EH (cell line): ENCODE measurements at regions not wholly inside any gene's neighbourhood (a gene's known extent, or its start where the extent isn't known, plus 50 kb on each side); places are given as distances from the start of the nearest gene placed in this dataset.

Experiments used
- DNase-seq: peaks from one replicate; pipeline ENCODE4 v3.0.0-alpha.2; 2015; ENCODE audit warnings: low read depth

DNA sequence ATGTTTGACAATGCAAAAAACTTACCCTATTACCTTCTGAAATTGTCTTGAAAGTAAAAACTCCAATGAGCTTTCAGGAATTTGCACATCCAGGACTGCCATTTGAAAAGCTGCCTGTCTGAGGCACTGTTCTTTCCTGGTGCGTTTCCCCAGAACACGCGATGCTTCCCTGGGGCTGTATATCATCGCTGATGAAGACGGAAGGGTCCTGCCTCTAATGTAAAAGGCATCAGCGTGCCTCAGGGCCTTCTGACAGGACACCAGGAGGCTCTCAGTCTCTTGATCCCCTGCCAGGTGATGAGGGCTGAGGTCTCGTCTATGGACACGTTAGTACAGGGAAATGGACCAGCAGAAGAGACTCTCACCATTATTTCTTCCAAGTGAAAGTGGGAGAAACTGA, 296.8 kb downstream of the EFNB2 start:
- DNase-seq: no peak

DNA sequence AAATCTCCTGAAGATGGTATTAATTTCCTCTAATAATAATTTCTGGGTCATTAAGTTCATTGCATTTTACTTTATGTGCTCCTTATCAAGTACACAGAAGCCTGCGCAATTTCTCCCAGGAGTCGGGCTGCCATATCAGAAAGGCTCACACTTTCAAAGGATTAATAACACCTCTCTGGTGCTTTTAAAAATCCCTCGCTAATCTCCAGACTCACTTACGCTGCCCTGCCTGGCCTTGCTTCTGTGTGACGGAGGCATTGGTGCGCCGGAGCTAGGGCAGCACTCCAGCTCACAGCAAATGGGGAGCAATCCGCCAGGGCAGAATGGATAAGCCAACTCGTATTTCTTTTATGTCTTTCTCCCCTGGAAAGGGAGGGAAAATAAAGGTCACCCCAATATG, 300.8 kb downstream of the EFNB2 start:
- DNase-seq: no peak

DNA sequence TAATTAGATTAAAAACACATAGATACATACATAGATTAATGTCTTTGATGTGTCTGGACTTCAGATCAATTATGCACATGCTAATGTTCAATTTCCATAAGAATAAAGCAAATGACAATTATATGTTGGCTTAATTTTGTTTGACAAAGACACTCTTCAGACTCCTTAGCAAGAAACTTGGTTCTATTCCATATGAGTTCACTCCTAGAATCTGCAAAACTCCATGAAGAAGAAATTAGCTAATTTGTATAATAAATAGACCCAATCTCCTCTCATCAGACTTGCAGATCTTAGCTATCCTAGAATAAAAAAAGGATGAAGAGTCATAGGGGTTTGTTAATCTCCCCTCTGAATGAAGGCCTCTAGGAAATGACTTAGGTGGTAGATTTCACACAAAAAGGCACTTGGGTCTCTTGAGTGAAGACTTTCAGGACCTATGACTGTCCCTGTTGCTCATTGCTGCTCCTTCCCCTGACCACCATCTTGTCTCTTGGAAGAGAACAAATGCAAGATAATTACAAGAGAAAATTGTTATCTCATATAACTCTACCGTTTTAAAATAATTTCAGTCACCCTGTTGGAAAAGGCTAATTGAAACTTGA, 302.2 kb downstream of the EFNB2 start:
- DNase-seq: no peak

DNA sequence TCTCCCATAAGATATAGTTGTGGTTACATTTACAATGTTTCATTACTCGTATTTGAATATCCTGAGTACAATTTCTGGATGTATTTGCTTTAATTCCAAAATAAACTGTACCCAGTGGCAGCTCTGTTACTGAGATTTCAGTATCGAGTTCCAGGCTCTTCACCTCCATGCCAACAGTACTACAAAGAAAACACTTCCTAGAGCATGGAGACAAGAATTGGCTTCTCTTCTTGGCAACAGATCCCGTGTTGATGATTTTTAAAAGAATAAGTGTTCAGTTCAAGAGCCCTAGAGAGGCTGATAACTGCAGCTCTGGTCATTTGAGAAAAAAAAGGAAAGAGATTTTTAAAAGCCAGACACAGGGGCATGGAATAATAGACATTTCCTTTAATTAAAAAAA, 302.8 kb downstream of the EFNB2 start:
- no peak for DNase-seq

DNA sequence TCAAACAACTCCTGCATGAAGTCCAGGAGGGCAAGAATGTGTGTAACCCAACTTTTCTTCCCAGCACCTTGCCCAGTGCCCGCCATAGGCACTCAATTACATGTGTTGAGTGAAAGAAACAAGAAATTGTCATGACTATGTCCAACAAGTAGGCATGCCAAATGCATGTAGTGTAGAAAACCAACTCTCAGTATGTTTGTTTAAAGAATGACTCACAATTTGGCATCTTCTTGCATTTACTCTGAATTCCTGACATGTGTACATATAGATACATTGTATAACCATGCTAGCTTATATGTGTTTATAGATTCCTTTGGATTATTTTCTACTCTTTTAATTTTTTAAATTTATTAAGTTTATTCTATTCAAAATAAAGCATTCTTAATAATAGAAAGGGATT, 305.0 kb downstream of the EFNB2 start:
- DNase-seq: peak; percentile 72

DNA sequence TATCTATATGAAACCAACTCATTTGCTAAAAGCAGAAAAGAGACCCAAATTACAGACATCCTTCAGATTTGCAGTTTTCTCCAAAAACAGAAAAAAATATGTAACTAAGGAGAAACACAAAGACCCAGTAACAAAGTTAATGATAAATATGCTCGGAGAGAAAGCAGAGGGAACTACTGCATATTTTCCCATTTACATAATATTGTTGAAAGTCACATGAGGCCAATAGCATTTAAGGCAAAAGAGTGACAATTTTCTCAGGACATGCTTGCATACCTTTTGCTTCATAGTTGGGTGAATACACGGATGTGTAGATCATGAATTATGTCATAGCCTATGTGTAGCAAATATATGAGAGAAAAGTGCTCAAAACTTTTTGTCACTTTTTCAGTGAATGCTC, 310.3 kb downstream of the EFNB2 start:
- no peak for DNase-seq

DNA sequence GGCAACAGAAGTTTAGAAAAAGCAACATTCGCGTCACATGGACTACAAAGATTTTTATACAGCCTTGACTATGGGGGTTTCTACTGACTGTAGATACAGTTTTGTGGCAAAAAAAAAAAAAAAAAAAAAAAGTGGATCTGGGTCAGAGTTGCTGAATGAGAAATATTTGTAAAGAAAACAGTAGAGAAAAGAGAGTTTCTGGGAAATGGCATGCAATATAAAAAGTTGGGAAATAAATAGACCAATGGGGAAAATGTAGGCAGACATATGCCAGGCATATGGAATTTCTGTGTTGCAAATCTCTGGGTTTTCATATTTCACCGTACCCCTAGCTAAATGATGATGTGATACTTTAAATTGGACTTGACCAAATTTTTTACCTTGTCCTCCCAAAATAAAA, 315.3 kb downstream of the EFNB2 start:
- peak; percentile 49 for DNase-seq

DNA sequence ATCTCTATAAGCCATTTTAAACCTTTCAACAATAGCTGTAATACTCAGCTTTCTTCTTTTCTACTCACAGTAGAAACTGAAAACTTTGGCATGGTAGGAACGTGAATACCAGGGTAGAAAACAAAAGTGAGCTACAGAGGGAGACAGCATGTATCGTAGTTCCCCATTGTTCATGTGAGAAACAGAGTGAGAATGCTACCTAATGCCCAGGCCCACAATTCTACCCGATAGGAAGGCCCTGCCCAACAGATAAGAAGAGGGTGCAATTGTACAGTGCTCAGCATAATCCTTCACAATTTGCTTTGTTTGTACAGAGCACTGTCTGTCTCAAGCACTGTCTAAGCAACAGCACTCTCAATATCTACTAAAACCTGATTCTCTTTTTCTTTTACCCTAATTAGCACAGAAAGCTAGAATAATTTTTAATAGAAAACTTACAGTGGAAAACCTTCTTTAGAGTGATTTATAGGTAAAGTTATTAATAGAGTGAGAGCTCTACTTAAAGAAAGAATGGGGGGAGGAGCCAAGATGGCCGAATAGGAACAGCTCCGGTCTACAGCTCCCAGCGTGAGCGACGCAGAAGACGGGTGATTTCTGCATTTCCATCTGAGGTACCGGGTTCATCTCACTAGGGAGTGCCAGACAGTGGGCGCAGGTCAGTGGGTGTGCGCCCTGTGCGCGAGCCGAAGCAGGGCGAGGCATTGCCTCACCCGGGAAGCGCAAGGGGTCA, 322.3 kb downstream of the EFNB2 start:
- DNase-seq: no peak

DNA sequence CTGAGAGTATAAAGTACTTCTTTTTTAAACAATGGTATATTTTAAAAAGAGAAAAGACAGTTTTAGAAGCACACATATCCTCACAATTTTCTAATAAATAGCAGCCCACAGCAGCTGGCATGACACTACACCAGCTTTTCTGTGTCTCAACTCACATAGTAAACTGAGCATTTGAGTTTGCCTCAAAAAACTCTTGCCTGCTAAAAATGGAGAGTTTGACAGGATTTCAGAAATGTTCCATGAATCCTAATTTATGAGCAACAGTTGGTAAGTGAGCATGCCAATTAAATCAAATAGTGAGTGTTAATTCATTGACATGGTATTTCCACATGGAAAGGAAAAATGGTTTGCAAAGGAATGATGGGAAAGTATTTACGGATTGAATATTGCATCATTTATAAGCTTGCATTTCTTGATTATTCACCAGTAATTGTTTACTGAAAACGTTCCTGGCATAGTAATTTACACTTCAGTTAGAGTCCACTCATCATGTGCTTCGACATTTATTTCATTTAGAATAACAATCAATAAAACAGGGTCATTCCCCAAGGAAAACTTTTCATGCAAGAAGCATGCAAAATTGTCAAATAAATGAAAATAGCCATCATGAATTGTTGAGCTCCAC, 323.0 kb downstream of the EFNB2 start:
- DNase-seq: peak; percentile 75

DNA sequence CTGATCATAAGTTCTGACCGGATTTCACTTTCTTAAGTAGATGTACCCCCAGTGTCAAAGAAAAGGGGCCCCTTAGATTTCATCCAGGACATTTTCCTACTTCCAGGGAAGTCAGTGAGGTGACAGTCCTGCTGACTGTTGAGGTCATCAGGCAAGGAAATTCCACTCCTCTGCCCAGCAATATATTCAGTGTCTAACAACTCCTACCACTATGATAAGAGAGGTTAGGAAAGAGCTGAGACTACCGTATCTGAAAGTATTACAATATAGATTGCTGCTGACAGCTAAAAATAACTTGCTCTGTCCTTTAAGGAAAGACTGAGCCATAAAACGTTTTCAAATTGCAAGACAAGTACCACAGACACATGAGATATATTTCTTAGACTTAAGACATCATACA, 325.1 kb downstream of the EFNB2 start:
- peak; percentile 9 for DNase-seq

DNA sequence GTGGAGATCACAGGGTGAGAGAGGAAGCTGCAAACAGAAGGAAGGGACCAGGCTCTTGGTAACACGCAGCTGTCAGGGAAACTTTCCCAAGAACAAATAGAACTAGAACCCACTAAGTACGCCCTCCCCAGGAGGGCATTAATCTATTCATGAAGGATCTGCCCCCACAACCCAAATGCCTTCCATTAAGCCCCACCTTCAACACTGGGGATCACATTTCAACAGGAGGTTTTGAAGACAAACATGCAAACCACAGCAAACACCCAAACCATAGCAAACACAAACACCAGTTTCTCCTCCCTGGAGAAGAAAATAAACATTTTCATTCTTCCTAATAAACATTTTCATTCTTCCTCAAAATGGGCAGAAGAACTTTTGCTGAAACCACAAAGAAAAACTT, 329.6 kb downstream of the EFNB2 start:
- DNase-seq: no peak

DNA sequence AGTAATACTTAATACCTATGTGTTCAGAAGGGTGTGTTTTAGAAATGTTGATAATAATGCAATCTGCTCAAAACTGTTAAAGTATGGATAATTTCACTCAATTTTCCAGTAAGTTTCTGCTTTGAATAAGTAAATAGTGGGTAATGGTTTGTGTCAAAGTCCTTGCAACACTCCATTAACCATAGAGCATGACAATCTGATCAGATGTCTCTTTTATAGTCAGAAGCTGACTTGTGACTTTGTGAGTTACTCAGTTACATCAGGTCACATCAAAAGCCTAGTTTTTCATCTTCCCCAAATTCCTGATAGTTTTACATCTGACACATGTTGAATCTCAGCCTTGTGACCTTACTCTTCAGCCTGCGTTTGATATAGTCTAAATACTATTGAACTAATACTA, 338.0 kb downstream of the EFNB2 start:
- DNase-seq: no peak

DNA sequence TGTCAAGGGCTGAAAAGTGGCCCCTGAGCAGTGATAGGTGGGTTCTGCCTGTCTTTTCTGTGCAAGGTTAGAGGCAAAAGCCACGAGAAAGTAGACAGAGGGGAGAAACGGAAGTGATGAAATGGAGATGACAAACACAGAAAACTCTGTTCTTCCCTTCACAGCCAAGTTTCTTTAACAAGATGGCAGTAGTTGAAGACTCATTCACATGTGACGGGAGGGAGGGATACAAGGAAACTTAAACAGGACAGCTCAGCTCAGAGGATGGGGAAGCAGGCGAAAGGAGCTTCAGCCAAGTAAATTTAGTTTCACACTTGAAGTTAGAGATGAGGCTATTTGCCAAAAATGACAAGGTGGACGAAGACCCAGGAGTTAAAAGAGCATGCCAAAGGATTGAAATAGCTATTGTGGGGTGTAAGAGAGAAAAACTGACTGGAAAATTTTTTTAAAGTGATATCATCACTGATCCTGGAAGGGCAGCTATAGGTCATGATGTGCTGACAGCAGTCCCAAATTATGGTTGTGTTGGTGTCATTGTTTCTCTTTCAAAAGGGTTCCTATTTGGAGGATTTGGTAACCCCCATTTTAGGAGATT, 347.9 kb downstream of the EFNB2 start:
- DNase-seq: peak; percentile 31

DNA sequence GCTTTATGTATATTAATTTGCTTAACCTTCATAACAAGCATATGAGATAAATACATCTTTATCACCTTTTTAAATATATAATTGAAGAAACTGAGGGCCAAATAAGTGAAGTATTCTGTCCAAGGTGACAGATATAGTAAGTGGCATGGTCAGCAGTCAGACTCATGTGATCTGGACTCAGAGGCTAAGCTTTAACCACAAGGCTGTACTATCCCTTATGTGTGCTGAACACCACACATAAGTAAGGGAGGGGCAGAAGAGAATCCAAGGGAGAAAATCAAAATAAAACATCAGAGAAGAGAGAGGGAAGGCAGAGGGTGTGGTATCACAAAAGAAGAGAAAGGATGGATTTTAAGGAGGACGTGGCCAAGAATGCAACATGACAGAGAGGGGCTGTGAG, 348.4 kb downstream of the EFNB2 start:
- no peak for DNase-seq

DNA sequence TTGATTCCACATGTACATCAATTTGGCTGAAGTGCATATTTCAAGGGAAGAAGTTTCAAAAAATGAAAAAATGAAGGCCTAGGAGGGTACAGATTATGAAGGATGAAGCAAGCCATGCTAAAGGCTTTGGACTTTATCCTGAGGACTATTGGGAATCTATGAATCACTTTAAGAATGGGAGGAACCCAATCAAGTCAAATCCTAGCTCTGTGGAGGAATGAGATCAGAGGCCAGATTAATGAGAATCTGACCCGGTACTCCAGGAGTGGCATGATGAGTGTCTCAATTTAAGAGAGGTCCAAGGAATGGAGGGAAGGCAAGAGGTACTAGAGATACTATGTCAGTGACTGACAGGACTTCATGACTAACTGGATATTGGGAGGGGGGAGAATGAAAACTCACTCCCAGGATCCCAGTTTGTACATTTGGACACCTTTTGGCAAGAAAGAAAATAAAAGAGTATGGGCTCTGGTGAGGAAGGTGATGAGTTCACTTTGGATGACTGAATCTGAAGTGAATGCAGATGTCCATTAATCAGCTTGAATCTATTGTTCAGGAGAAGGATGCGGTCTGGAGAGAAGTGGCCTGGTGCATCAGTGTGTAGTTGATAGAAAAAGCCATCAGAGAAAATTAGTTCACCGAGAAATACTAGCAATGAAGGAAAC, 349.0 kb downstream of the EFNB2 start:
- DNase-seq: peak; percentile 15

DNA sequence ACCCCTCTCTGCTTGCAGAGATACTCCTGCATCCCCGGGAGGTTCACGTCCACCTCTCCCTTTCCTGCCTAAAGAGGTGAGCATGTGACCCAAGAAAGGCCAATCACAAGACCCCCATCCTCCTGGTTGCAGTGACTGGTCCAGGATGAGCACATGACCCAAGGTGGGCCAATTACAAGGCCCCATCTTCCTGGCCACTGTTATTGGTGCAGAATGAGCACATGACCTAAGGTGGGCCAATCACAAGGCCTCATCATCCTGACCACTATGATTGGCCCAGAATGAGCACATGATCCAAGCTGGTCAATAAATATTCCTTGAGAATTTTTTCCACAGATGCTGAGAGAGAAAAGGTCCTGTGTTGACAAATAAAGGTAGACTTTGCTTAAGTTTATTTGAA, 350.7 kb downstream of the EFNB2 start:
- DNase-seq: no peak

DNA sequence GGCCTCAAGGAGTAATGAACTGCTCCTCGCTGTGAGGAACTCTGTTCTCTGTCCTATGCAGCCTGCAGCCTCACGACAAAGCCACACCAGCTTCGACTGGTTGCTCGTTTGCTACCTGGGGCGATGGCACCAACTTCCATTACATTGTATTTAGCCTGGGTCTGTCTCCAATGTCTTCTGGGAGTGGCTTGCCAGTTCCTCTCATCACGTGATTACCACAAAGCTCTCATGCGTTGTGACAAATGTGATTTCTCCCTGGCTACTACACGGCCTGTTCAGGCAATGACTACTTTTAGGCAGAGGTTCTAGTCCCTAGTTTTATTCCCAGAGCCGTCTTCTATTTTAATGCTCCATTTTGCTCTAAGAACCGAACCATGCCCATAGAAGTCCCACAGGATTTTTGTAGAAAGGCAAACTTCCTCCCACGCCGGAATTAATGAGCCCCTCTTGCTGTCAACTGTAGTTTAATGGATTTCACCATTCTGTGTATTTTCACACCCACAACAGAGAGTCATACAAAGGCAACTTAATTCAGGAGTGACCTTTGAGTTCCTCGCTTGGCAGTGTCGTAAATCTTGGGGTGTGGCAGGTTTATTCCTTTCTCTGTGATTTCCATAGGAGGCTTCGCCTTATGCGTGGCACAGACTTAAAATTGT, 351.9 kb downstream of the EFNB2 start:
- no peak for DNase-seq

DNA sequence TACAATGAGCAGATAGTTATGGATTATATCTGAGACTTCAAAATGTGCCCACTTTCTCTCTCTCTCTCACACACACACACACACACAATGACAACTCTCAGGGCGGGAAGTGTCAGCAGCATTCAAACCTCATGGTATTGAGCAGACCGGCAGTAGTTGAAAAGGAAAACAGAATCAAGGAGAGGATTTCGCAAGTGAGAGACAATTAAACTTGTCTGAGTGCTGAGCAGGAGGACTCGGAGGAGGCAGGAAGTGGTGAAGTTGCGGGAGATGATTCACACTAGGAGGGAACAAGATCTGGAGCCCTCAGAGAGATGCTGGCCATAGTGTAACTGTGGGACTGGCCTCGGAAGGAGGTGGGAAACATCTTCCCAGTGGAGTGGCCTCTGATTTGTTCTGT, 353.1 kb downstream of the EFNB2 start:
- DNase-seq: peak; percentile 95

DNA sequence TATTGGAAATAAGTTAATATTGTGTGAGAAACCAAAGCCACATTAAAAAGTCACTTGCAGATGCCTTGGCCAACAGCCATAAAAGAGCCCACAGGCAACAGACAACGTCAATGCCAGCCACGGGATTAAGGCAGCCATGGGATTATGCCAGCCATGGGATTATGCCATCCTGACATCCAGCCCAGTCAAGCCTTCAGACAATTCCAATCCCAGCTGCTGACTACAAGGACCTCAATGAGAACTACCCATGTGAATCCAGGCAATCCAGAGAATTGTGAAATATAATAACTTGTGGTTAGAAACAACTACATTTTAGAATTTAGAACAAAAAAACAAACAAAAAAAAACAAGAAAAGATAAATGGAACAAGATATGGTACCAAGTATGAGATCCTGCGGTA, 356.6 kb downstream of the EFNB2 start:
- no peak for DNase-seq

DNA sequence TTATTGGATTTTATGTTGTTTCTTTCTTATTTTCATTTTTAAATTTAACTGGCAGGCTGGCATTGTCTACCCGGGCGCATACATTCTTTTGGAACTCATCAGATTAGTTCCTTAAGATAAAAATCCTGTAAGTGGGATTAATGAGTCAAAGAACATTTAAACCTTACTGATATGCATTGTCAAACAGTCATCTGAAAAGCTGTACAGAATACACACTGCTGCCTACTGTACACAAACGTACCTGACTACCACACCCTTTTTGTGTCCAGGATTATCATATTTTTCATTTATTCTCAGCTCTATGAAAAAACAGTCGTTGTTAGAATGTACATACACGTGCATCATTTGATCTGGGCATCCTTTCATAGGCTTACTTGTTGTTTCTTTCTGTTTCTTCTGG, 358.3 kb downstream of the EFNB2 start:
- DNase-seq: no peak

DNA sequence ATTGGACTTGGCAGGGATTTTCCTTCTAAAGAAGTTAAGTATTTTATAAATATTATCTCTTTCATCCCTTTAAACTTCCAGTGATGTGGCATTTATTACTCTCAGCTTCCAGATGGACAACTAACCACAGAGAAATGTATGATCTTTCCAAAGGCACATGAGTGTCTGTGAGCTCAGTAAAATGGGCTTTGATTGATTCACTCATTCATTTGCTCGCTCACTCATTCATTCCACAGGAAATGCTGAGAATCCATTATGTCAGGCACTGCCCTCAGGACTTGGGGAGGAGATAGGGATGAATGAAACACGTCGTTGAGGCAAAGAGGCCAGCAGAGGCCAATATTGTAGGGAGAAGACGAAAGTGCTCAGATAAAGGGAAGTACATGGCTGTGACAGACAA, 359.3 kb downstream of the EFNB2 start:
- DNase-seq: peak; percentile 88
